ENCODE measurements at regions not wholly inside any gene's neighbourhood (a gene's known extent, or its start where the extent isn't known, plus 50 kb on each side); places are given as distances from the start of the nearest gene placed in this dataset.

DNA sequence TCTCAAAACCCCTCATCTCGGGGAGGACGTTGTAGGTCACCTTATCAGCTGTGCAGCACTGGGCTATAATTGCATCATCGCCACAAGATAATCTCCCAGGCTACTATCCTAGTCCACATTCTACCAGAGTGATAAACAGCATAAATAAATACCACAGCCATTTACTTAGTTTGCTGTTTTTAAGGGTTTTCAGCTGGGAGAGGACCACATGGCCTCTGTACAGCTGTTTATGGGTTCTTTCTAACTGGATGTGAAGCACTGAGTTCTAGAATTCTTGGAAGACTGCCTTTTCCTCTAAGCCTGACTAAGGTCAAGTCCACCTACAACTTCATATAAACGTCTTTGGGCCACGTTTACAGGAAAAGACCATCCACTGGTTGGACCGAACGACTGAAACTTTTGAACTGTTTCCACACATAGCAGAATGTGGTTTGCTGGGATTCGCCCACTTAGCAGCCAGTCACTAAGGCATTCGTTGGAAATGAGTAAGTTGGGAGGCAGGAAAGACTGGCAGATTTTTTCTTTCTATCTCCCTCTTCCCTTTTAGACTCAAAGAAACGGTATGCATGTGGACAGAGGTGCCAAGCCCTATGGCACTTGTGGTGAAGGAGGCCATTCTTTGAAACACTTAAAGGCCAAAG lies 752.5 kb upstream of the SGCG start:
- DNase-seq (ENCODE audit: low spot score), result no peak

GRCh38 chr13:22432690-22433089 lies 748.1 kb upstream of the SGCG start:
- no peak for DNase-seq (ENCODE audit: low spot score)

GRCh38 chr13:22447132-22447886 lies 733.5 kb upstream of the SGCG start:
- no peak for DNase-seq (ENCODE audit: low spot score)

GRCh38 chr13:22449251-22449650 lies 731.5 kb upstream of the SGCG start:
- DNase-seq (ENCODE audit: low spot score), result no peak

DNA sequence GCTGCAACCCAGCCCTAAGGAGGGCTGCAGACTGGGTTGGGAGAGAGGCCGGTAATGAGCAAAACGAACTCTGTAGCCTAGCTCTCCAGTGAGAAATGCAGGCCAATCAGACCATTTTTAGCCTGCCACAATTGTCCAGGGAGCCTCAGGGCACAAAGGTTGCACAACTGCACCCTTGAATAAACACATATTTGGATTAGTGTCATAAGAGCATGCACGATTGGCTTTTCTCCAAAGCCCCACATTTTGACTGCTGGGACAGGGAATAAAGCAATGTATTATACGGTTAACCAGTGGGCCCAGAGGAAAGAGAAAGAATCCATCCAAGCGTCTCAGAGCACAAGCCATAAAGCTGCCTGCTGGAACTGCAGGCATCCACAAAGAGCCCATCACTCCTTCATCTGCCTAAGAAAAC lies 729.4 kb upstream of the SGCG start:
- DNase-seq (ENCODE audit: low spot score), result no peak

- DNase-seq (ENCODE audit: low spot score), result no peak
These were observed 726.2 kb upstream of the SGCG start for GRCh38 chr13:22454586-22454985.

GRCh38 chr13:22455036-22455435 lies 725.7 kb upstream of the SGCG start:
- DNase-seq (ENCODE audit: low spot score), result no peak

DNA sequence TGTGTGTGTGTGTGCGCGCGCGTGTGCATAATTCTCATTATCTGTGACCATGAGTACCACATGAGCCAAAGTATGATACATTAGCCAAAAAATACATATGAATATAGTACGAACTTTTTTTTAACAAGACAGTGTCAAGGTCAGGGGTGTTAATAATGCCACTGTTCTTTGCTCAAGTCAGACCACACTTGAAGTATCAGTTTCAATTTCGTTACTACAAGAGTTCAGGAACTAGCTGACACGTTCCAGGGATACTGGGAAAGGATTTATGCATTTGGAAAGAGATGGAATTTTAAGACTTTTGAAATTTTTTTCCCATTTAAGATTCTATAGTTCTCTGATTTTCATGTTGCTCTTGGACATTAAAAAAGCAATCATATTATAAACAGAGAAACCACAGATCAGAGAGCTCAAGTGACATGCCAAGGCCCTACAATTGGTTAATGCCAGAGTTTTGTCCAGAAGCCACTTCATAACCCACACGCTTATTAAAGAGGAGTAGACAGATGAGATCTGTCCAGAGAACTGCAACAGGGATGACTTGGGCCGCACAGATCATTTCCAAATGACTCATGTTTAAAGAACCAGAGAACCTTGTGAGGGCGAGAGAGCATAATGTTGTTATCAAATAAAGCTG lies 718.8 kb upstream of the SGCG start:
- no peak for DNase-seq (ENCODE audit: low spot score)

GRCh38 chr13:22463089-22463488 lies 717.7 kb upstream of the SGCG start:
- no peak for DNase-seq (ENCODE audit: low spot score)

- no peak for DNase-seq (ENCODE audit: low spot score)
These were observed 712.7 kb upstream of the SGCG start for GRCh38 chr13:22468045-22468444.

- DNase-seq (ENCODE audit: low spot score), result no peak
These were observed 712.0 kb upstream of the SGCG start for GRCh38 chr13:22468824-22469223.

DNA sequence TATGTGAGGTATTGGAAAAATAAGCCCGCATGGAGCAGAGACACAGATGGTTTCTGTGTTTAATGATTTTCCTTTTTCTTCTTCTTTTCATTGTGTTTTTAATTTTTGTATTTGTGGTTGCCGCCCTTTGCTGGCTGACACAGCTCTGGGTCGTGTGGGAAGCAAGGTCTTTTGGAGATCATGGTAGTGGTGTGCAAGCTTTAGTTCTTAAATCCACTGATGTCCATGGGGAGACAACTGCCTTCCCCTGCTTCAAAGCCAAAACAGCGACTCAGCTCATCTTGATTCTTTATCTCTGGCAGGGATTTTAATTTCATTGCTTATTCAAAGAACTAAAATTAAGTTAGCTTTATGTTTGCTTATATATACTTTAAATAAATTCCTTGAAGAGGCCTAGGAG lies 711.3 kb upstream of the SGCG start:
- DNase-seq (ENCODE audit: low spot score), result no peak

- DNase-seq (ENCODE audit: low spot score), result no peak
These were observed 710.7 kb upstream of the SGCG start for GRCh38 chr13:22470075-22470474.

- DNase-seq (ENCODE audit: low spot score), result no peak
These were observed 698.2 kb upstream of the SGCG start for GRCh38 chr13:22482496-22483000.

DNA sequence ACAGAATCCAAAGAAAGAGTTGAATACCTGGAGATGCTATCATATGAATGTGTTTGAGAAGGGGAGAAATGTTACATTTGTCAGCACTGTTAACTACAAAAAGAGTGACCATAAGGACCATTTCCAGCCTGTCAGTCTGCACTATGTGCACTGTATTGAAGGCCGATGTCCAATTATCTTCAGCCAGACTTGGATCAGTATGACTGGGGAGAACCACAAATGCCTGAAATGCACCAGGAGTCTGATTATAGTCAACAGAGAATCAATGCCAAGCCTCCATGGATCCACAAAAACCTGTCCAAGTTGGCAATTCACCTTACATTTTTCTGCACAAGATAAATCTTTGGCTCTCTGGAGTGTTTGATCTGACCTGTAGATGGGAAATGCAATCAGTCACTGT lies 697.5 kb upstream of the SGCG start:
- DNase-seq (ENCODE audit: low spot score), result no peak

DNA sequence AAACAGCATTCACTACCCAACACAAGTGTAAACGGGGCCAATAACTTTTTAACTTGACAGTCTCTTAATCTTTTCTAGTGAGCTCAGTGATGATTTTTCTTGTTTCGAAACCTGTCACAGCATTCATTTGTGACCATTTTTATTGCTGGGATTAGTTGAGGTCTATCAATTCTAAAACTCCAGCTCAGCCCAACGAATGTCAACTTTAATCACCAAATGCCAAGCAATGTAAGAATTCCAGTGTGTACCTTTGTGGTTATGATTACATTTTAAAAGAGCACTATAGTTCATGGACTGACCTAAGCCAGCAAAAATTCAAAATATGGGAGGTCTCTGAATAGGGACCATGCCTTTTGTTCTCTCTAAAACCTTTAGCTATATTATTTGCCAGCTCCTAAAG lies 694.3 kb upstream of the SGCG start:
- DNase-seq (ENCODE audit: low spot score), result no peak

- DNase-seq (ENCODE audit: low spot score), result no peak
These were observed 692.8 kb upstream of the SGCG start for GRCh38 chr13:22487932-22488331.

DNA sequence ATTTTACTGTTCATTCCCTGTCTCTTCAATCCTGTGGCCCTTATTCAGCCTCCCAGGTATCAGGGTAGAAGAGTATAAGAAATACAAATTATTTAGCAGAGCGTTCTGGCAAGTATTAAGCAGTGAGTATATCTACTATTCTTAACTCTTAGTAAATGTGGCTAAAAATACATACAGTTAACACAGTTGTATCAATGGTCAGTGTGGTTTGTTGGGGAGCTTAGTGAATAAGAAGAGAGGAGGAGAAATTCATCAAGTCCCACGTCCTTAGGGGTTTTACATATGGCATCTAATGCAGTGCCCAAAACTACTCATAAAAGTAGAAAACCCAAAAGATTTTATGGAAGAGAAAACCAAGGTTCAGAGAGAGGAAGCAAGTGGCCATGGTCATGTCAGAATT lies 691.0 kb upstream of the SGCG start:
- DNase-seq (ENCODE audit: low spot score), result no peak

GRCh38 chr13:22495819-22496218 lies 685.0 kb upstream of the SGCG start:
- no peak for DNase-seq (ENCODE audit: low spot score)

DNA sequence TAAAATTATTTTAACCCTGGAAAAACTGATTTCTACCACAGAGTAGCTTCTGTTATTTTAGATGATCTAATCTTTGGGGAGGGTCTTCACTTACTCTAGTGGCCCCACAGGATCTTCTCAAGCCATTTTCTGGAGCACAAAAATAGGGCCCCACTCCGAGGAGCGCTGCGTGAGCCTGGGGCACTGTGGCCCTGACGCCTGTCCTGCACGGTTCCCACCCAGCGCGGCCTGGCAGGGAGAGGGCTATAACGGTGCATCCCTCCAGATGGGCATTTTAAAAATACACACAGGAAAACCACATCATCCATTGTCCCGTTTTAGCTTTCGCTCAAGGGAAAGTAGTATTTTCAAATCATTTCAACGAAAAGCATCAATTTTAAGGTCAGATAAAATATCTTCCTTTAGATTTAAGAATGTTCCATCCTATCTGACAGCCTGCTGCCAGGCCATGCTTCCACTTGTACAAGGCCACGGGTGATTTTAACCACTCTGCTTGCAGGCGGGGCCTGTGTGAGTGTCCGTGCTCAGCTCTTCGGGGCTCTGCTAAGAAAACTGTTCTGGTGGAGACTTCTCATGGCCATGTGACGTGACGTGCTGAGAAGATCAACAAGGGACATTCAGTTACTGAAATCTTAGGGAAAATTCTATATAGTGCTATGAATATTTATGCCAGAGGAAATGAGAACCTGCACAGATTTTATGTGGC lies 683.8 kb upstream of the SGCG start:
- DNase-seq (ENCODE audit: low spot score), result no peak

- DNase-seq (ENCODE audit: low spot score), result no peak
These were observed 682.6 kb upstream of the SGCG start for GRCh38 chr13:22497991-22498780.

- DNase-seq (ENCODE audit: low spot score), result no peak
These were observed 680.9 kb upstream of the SGCG start for GRCh38 chr13:22499919-22500318.
